D721Med (cell line): ENCODE measurements at regions not wholly inside any gene's neighbourhood (a gene's known extent, or its start where the extent isn't known, plus 50 kb on each side); places are given as distances from the start of the nearest gene placed in this dataset.

Experiments used
- DNase-seq: peaks from one replicate; pipeline ENCODE4 v3.0.0; 2011; ENCODE audit warnings: low spot score; ENCODE audit not compliant: insufficient read length
- FAIRE-seq: peaks from 2 replicates; lab custom pipeline; 2011; peaks lifted over from hg19 to GRCh38; lab: Jason Lieb, UNC
- CTCF ChIP-seq: IDR thresholded peaks from 2 replicates; pipeline ENCODE4 v1.5.1; 2012; ENCODE audit warnings: mild to moderate bottlenecking, control low read depth; ENCODE audit not compliant: insufficient read depth; ENCODE audit errors: missing control alignments

DNA sequence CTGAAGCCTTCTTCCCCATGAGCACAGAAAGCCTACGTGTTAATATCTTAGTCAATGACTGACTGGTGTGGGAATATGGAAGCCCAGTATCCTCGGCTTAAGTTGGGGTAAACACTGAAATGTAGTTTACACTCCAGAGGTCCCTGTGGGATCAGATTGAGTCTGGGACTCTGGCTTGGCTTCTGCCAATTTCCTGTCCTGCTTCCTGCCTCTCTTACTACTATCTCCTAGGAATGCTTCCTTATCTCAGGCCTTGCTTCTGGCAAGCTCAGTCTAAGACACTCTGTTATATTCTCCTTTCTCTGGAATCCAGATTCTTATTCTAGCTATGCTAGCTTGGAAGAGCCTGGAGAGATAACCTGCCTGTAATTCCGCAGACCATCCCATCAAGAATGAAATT, 174.0 kb upstream of the LDB2 start:
- TF ChIP-seq CTCF: no peak
- DNase-seq (no peak), FAIRE-seq (no peak)

DNA sequence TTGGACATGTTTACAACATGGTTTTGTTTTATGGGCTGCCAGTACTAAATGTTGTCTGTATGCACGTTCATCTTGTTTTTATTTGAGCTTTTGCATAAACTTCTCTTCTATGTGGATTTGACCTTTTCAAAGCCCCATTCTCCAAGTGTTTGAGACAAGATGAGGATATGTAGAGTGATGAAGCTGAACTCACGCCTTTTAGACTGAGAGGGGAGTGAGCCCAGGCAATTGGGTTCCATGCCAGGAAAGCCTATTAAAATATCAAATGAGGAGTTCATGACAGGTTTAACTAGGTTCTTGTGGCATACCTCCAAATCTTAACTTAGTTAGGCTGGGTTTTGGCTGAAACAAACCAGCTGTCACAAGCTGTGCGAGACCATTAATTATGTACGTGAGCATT, 170.4 kb upstream of the LDB2 start:
- no peak for TF ChIP-seq CTCF
- no peak for FAIRE-seq
- no peak for DNase-seq

GRCh38 chr4:17068392-17068791, 169.9 kb upstream of the LDB2 start:
- FAIRE-seq: no peak
- DNase-seq: no peak
- no peak for TF ChIP-seq CTCF

DNA sequence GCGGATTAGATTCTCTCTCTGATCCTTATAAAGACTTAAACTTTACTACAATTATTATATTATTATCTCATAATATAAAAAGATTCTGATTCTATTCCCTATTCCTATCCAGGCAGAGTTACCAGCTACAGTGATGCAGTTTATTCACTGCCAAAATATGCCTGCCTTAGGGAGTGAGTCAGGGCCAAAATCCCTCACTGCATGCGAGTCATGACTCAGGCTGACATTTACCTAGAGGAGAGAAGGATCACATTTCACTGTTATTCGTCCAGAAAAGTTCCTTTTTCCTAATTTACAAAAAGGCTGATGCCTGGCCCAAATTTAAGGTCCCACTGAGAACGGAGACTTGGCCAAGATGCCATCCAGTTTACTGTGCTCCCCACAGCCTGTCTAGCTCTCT, 168.5 kb upstream of the LDB2 start:
- no peak for TF ChIP-seq CTCF
- FAIRE-seq (no peak), DNase-seq (no peak)

DNA sequence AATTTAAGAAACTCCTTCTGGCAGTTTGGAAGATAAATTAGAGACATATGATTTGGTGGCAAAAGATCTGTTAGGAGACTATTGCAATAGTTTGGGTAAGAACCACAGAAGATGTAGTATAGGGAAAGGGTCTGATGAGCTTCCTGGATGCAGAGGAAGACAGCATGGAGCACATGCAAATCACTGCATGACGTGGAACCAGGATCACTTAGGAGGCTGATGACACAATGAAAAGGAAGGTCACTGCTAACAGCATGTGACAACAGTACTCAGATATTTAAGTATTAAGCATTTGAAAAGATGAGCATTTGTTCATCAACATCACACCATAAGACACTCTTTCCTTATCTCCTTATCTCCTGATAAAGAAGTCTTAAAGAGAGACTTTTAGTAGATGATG, 167.8 kb upstream of the LDB2 start:
- no peak for FAIRE-seq
- DNase-seq: no peak
- TF ChIP-seq CTCF: no peak

DNA sequence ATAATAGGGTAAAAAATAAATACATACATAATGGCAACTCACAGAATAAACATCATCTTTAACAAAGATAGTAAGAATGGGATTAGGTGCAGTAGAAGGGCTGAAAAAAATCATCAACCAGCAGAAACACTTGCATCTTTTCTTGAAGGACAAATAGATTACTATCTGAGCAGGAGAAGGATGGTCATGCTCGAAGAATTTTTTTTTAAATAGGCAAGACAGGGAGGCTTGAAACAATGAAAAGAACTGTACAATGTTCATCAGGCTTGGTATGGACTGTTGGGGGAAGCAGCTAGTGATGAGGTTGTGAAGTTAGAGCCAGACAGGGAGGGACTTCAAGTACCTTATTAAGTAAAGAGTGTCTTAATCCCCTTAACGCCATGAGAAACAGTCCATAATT, 167.4 kb upstream of the LDB2 start:
- no peak for FAIRE-seq
- no peak for DNase-seq
- TF ChIP-seq CTCF: no peak

GRCh38 chr4:17064959-17065358, 166.5 kb upstream of the LDB2 start:
- no peak for DNase-seq
- no peak for TF ChIP-seq CTCF
- FAIRE-seq: no peak
